CD4-positive, alpha-beta T cell treated with Interleukin-1 beta for 1 hour (primary cell): ENCODE measurements at regions not wholly inside any gene's neighbourhood (a gene's known extent, or its start where the extent isn't known, plus 50 kb on each side); places are given as distances from the start of the nearest gene placed in this dataset.
"Not testable (repeated sequence)": the region's sequence is repeated elsewhere in the genome, so short reads cannot be mapped to it uniquely, and the experiment has no call there.

ENCODE experiments used
- DNase-seq, 2 donors: peaks; one replicate each; pipeline ENCODE4 v3.0.0-alpha.2; 2020 to 2022

- DNase-seq: no peak
Measured at GRCh38 chr1:66462313-66462712, 71.6 kb upstream of the SGIP1 start.

- DNase-seq: no peak
Measured at GRCh38 chr1:66464351-66464750, 69.6 kb upstream of the SGIP1 start.

GRCh38 chr1:66464802-66465201 lies 69.2 kb upstream of the SGIP1 start:
- no peak for DNase-seq

GRCh38 chr1:66466695-66467094 lies 67.3 kb upstream of the SGIP1 start:
- DNase-seq: not testable (repeated sequence)

GRCh38 chr1:66468722-66469121 lies 65.2 kb upstream of the SGIP1 start:
- DNase-seq: no peak

GRCh38 chr1:66475940-66476339 lies 58.0 kb upstream of the SGIP1 start:
- DNase-seq: no peak

- no peak for DNase-seq
Measured at GRCh38 chr1:66476774-66477173, 57.2 kb upstream of the SGIP1 start.

- no peak for DNase-seq
Measured at GRCh38 chr1:66478116-66478515, 55.8 kb upstream of the SGIP1 start.

GRCh38 chr1:66480162-66480561 lies 53.8 kb upstream of the SGIP1 start:
- DNase-seq: no peak

- not testable (repeated sequence) for DNase-seq
Measured at GRCh38 chr1:66481215-66481614, 52.7 kb upstream of the SGIP1 start.
